ENCODE measurements at regions not wholly inside any gene's neighbourhood (a gene's known extent, or its start where the extent isn't known, plus 50 kb on each side); places are given as distances from the start of the nearest gene placed in this dataset.
"Not testable (repeated sequence)": the region's sequence is repeated elsewhere in the genome, so short reads cannot be mapped to it uniquely, and the experiment has no call there.

DNA sequence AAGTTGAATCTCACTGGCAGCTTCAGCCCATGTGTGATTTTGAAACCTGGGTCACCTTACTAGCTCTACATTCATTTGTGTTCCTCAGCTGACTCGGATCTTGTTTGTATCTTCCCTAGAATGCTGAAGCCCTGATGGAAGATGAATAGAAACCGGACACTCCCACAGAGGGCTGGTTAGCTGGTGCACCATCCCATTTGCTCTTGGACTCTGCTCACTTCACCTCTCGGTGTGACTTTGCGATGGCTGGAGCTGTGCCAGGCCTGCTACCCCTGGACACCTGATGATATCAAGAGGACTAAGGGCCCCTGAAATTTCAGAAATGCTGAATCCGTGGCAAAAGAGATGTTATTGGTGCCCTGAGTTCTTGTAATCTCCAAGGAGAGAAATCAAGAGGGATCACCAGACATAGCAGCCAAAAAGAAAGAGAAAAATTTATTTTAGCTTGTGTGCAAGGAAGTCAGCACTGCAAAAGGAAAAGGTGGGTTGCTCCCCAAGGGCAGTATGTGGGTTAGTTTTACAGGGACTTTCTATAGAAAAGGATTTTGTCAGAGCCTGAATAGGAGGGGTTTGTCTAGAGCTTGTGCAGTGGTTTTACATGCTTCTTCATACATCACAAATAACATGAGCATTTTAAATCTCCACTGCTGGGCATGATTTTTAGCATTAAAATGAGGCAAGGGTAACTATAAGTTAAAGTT is 426.3 kb upstream of the NOX3 start:
- DNase-seq (no peak), ATAC-seq (no peak)
- Histone ChIP-seq H3K9me3 (no peaks in the 10 kb centered on the region), H3K27me3 (no peaks in the 10 kb centered on the region), H3K27ac (no peak overlapping the region), H3K4me3 (no peak overlapping the region), H3K4me1 (no peaks in the 10 kb centered on the region), H3K36me3 (no peaks in the 10 kb centered on the region)
- no peak for TF ChIP-seq POLR2A (IDR thresholded peaks at IDR 0.05)
- TF ChIP-seq, protein P1, sequence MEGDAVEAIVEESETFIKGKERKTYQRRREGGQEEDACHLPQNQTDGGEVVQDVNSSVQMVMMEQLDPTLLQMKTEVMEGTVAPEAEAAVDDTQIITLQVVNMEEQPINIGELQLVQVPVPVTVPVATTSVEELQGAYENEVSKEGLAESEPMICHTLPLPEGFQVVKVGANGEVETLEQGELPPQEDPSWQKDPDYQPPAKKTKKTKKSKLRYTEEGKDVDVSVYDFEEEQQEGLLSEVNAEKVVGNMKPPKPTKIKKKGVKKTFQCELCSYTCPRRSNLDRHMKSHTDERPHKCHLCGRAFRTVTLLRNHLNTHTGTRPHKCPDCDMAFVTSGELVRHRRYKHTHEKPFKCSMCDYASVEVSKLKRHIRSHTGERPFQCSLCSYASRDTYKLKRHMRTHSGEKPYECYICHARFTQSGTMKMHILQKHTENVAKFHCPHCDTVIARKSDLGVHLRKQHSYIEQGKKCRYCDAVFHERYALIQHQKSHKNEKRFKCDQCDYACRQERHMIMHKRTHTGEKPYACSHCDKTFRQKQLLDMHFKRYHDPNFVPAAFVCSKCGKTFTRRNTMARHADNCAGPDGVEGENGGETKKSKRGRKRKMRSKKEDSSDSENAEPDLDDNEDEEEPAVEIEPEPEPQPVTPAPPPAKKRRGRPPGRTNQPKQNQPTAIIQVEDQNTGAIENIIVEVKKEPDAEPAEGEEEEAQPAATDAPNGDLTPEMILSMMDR (IDR thresholded peaks at IDR 0.05) = no peak
- 31% methylated on average over 2 of the region's 5 CpGs for WGBS (ENCODE audit: insufficient coverage, low coverage, low lambda C conversion rate, missing lambda C conversion rate)
- intact Hi-C loops (cut with DNase I) = no loop called here

DNA sequence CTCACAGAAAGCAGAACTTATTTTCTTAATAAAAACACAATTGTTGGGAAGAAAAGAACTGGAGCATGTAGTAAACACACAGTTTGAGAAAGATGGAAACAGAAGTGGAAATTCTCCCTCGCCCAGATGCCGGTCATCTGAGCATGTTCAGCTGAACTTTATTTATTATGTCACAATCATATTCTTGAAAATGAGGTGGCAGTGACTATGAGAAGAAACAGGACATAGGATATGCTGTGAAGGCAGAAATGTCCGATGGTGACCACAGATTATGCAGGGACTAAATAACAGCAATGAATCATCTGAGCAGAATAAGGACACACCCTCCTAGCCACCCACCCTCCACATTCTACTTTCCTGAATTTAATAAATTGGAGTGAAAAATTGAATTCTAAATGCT is 425.3 kb upstream of the NOX3 start:
- Histone ChIP-seq H3K27ac (no peak overlapping the region), H3K36me3 (no peaks in the 10 kb centered on the region), H3K27me3 (no peaks in the 10 kb centered on the region), H3K4me1 (no peaks in the 10 kb centered on the region), H3K4me3 (no peak overlapping the region), H3K9me3 (no peaks in the 10 kb centered on the region)
- DNase-seq (no peak), ATAC-seq (peak; percentile 21 to 60 (median 36))
- 36% methylated on average over 3 of the region's 3 CpGs for WGBS (ENCODE audit: insufficient coverage, low coverage, low lambda C conversion rate, missing lambda C conversion rate)
- intact Hi-C loops (cut with DNase I) = no loop called here
- TF ChIP-seq, protein P1 (IDR thresholded peaks at IDR 0.05) = no peak
- no peak for TF ChIP-seq POLR2A (IDR thresholded peaks at IDR 0.05)

DNA sequence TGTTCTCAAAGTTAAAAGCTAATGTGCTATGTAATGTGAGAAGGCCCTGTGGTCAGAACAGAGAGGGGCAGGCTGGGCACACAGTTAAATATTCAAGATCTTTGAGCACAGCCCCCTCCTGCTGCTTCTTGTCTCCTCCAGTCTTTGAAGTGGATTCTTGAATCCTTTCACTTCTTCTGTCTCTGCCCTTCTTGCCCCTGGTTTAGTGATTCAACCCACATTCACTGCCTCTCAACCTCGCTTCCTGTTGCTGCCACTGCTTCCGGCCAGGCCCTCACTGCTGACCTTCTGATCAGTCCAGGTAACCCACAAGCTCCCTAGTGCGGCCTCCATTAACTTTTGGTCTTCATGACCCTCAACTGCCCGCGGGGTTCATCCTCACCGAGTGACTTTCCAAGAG is 417.3 kb upstream of the NOX3 start:
- Histone ChIP-seq H3K36me3 (no peaks in the 10 kb centered on the region), H3K9me3 (no peaks in the 10 kb centered on the region), H3K4me1 (no peaks in the 10 kb centered on the region), H3K27ac (no peak overlapping the region), H3K27me3 (no peaks in the 10 kb centered on the region), H3K4me3 (no peak overlapping the region)
- ATAC-seq = no peak
- DNase-seq = no peak
- intact Hi-C loops (cut with DNase I) = no loop called here
- no peak for TF ChIP-seq POLR2A (IDR thresholded peaks at IDR 0.05)
- TF ChIP-seq, protein P1 (IDR thresholded peaks at IDR 0.05) = no peak
- 71% methylated on average over 6 of the region's 6 CpGs for WGBS (ENCODE audit: insufficient coverage, low coverage, low lambda C conversion rate, missing lambda C conversion rate)

DNA sequence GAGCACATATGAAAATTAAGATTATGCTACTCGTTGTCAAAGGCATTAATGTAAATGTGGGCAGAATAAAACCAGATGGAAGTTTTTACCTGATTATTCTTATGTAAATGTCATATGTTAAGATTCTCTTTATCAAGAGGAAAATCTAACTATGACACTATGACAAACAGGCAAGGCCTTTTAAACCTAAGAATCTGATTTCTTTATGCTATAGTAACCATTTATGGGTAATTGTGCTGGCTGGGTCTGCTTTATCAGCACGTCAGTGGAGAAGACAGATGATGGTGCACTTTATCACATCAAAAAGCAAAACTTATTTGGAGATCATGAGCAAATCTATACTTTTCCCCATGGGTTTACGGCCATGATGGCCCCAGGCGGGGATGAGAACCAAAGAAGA is 412.0 kb upstream of the NOX3 start:
- TF ChIP-seq POLR2A (IDR thresholded peaks at IDR 0.05) = no peak
- TF ChIP-seq, protein P1 (IDR thresholded peaks at IDR 0.05) = no peak
- no peaks in the 10 kb centered on the region for H3K4me1 ChIP-seq
- no peak overlapping the region for H3K27ac ChIP-seq
- H3K9me3 ChIP-seq = no peaks in the 10 kb centered on the region
- no peak overlapping the region for H3K4me3 ChIP-seq
- H3K27me3 ChIP-seq = no peaks in the 10 kb centered on the region
- no peak for DNase-seq
- WGBS (ENCODE audit: insufficient coverage, low coverage, low lambda C conversion rate, missing lambda C conversion rate) = 69% methylated on average over 4 of the region's 4 CpGs
- H3K36me3 ChIP-seq = no peaks in the 10 kb centered on the region
- intact Hi-C loops (cut with DNase I) = no loop called here
- no peak for ATAC-seq

DNA sequence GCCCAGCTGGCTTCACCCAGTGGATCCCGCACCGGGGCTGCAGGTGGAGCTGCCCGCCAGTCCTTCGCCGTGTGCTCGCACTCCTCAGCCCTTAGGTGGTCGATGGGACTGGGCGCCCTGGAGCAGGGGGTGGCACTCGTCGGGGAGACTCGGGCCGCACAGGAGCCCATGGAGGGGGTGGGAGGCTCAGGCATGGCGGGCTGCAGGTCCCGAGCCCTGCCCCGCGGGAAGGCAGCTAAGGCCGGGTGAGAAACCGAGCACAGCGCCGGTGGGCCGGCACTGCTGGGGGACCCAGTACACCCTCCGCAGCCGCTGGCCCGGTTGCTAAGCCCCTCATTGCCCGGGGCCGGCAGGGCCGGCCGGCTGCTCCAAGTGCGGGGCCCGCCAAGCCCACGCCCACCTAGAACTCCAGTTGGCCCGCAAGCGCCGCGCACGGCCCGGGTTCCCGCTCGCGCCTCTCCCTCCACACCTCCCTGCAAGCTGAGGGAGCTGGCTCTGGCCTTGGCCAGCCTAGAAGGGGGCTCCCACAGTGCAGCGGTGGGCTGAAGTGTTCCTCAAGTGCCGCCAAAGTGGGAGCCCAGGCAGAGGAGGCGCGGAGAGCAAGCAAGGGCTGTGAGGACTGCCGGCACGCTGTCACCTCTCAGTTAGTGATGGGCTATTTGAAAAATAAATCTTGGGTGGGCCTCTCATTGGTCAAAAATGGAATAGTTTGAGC is 411.2 kb upstream of the NOX3 start:
- H3K9me3 ChIP-seq; H3K27me3 ChIP-seq; H3K4me1 ChIP-seq; H3K4me3 ChIP-seq; DNase-seq; H3K36me3 ChIP-seq; intact Hi-C loops (cut with DNase I); H3K27ac ChIP-seq; ATAC-seq: not testable (repeated sequence)
- 84% methylated on average over 4 of the region's 46 CpGs for WGBS (ENCODE audit: insufficient coverage, low coverage, low lambda C conversion rate, missing lambda C conversion rate)
